ENCODE measurements at regions not wholly inside any gene's neighbourhood (a gene's known extent, or its start where the extent isn't known, plus 50 kb on each side); places are given as distances from the start of the nearest gene placed in this dataset.

- TF ChIP-seq, protein P1, sequence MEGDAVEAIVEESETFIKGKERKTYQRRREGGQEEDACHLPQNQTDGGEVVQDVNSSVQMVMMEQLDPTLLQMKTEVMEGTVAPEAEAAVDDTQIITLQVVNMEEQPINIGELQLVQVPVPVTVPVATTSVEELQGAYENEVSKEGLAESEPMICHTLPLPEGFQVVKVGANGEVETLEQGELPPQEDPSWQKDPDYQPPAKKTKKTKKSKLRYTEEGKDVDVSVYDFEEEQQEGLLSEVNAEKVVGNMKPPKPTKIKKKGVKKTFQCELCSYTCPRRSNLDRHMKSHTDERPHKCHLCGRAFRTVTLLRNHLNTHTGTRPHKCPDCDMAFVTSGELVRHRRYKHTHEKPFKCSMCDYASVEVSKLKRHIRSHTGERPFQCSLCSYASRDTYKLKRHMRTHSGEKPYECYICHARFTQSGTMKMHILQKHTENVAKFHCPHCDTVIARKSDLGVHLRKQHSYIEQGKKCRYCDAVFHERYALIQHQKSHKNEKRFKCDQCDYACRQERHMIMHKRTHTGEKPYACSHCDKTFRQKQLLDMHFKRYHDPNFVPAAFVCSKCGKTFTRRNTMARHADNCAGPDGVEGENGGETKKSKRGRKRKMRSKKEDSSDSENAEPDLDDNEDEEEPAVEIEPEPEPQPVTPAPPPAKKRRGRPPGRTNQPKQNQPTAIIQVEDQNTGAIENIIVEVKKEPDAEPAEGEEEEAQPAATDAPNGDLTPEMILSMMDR (IDR thresholded peaks at IDR 0.05), result no peak
- no peak for TF ChIP-seq POLR2A (IDR thresholded peaks at IDR 0.05)
- TF ChIP-seq EP300 (IDR thresholded peaks at IDR 0.05), result no peak
- TF ChIP-seq POLR2AphosphoS5 (IDR thresholded peaks at IDR 0.05), result no peak
Observed at GRCh38 chr10:64081947-64082482, 560.8 kb downstream of the REEP3 start.
